ENCODE measurements at regions not wholly inside any gene's neighbourhood (a gene's known extent, or its start where the extent isn't known, plus 50 kb on each side); places are given as distances from the start of the nearest gene placed in this dataset.

- ATAC-seq (ENCODE audit: insufficient read depth, low FRiP score), result no peak
- no peak overlapping the region for H3K27ac ChIP-seq (ENCODE audit: low read depth in 1 of 2, low read length in 1 of 2)
- H3K9ac ChIP-seq (ENCODE audit: insufficient read depth in 1 of 2, low read length in 2 of 2), result no peak overlapping the region
- H3K9me3 ChIP-seq (ENCODE audit: control insufficient read depth in 4 of 4, insufficient read depth in 3 of 4, low read length in 3 of 4), result peaks cover 0 to 2% (median 0%) of the 10 kb centered on the region in 4 donors
- 81 to 93% methylated on average over 9 of the region's 9 CpGs for WGBS, 2 donors
- no peaks in the 10 kb centered on the region for H3K36me3 ChIP-seq (ENCODE audit: control insufficient read depth in 4 of 4, insufficient read depth in 4 of 4, low read length in 4 of 4)
- no peak for TF ChIP-seq CTCF (IDR thresholded peaks at IDR 0.05; ENCODE audit: control extremely low read depth, extremely low read depth)
- H3K4me3 ChIP-seq, result no peak overlapping the region
- DNase-seq, result no peak
- peaks cover 0 to 2% (median 0%) of the 10 kb centered on the region in 5 donors for H3K4me1 ChIP-seq (ENCODE audit: control insufficient read depth in 5 of 5, insufficient read depth in 5 of 5, low read length in 5 of 5)
- peaks cover 0 to 7% (median 0%) of the 10 kb centered on the region in 3 donors for H3K27me3 ChIP-seq (ENCODE audit: control insufficient read depth in 3 of 3, insufficient read depth in 3 of 3, low read length in 2 of 3)
These were observed 196.1 kb downstream of the DLL1 start for GRCh38 chr6:170094686-170095272.

DNA sequence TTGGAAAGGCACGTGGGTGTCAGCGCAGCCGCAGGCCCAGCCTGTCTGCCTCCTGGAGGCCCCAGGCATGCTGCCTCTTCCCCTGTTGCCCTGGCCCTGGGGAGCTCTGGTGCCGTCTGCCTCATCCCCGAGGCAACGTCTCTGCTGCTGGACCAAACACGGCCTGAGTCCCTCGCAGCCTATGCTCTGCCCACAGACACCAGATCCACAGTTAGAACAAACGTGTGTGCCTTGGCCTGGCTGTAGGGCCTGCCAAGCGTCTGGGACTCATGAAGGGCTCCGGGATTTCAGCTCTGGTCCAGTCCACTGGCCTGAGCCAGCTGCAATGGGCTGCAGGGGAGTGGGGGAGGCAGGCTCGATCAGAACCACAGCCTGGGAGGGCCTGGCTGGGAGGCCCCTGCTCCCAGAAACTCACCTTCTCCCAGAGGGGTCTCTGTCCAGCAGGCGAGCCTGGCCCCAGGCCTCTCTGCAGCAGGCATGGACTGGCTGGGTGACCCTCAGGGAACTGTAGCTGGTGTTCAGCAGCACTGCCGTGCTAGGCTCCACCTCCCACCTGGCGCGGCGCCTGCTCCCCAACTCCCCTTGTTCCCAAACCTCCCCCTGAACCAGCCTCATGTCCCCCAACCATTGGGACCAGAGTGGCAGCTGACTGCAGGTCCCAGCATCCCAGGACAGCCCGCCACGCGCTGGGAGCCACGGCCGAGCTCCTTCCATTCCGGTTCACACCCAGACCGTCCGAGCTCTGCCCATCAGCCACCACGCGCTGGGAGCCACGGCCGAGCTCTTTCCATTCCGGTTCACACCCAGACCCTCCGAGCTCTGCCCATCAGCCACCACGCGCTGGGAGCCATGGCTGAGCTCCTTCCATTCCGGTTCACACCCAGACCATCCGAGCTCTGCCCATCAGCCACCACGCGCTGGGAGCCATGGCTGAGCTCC is 197.0 kb downstream of the DLL1 start:
- no peak for DNase-seq

DNA sequence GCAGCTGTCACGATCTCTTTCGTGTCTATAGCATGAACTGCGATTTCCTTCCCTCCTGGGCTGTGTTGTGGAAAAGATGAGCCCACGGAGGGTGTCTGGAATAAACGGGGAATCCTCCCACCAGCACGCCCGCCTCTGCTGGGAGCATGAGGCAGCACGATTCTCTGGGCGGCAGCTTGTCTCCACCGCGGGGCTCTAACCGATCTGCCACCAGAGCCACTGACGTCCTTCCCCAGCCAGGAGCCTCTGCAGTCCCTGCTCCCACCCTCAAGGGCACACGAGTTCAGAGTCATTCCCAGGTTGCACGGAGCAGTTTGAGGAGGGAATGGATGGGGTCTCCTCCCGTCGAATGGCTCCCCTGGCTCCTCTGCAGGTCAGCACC is 197.6 kb downstream of the DLL1 start:
- Histone ChIP-seq H3K27me3 (ENCODE audit: control insufficient read depth in 3 of 3, insufficient read depth in 3 of 3, low read length in 2 of 3) (peaks cover 0 to 7% (median 0%) of the 10 kb centered on the region in 3 donors), H3K9me3 (ENCODE audit: control insufficient read depth in 4 of 4, insufficient read depth in 3 of 4, low read length in 3 of 4) (peaks cover 0 to 2% (median 0%) of the 10 kb centered on the region in 4 donors), H3K36me3 (ENCODE audit: control insufficient read depth in 4 of 4, insufficient read depth in 4 of 4, low read length in 4 of 4) (no peaks in the 10 kb centered on the region), H3K4me3 (no peak overlapping the region), H3K9ac (ENCODE audit: insufficient read depth in 1 of 2, low read length in 2 of 2) (no peak overlapping the region), H3K4me1 (ENCODE audit: control insufficient read depth in 5 of 5, insufficient read depth in 5 of 5, low read length in 5 of 5) (peaks cover 0 to 2% (median 0%) of the 10 kb centered on the region in 5 donors), H3K27ac (ENCODE audit: low read depth in 1 of 2, low read length in 1 of 2) (no peak overlapping the region)
- 86 to 87% methylated on average over 17 of the region's 17 CpGs for WGBS, 2 donors
- no peak for ATAC-seq (ENCODE audit: insufficient read depth, low FRiP score)
- DNase-seq, result no peak
- no peak for TF ChIP-seq CTCF (IDR thresholded peaks at IDR 0.05; ENCODE audit: control extremely low read depth, extremely low read depth)

More for the DNA sequence above, 197.0 kb downstream of the DLL1 start:
- Histone ChIP-seq H3K4me1 (ENCODE audit: control insufficient read depth in 5 of 5, insufficient read depth in 5 of 5, low read length in 5 of 5) (peaks cover 0 to 2% (median 0%) of the 10 kb centered on the region in 5 donors), H3K4me3 (no peak overlapping the region), H3K36me3 (ENCODE audit: control insufficient read depth in 4 of 4, insufficient read depth in 4 of 4, low read length in 4 of 4) (no peaks in the 10 kb centered on the region), H3K27me3 (ENCODE audit: control insufficient read depth in 3 of 3, insufficient read depth in 3 of 3, low read length in 2 of 3) (peaks cover 0 to 7% (median 0%) of the 10 kb centered on the region in 3 donors), H3K9me3 (ENCODE audit: control insufficient read depth in 4 of 4, insufficient read depth in 3 of 4, low read length in 3 of 4) (peaks cover 0 to 2% (median 0%) of the 10 kb centered on the region in 4 donors), H3K9ac (ENCODE audit: insufficient read depth in 1 of 2, low read length in 2 of 2) (no peak overlapping the region), H3K27ac (ENCODE audit: low read depth in 1 of 2, low read length in 1 of 2) (no peak overlapping the region)
- WGBS, 2 donors, result 90 to 93% methylated on average over 33 to 37 of the region's 37 CpGs
- ATAC-seq (ENCODE audit: insufficient read depth, low FRiP score), result no peak
- no peak for TF ChIP-seq CTCF (IDR thresholded peaks at IDR 0.05; ENCODE audit: control extremely low read depth, extremely low read depth)

Data from lung (tissue), 11 donors.